HG03575 (cell line): ENCODE measurements at regions not wholly inside any gene's neighbourhood (a gene's known extent, or its start where the extent isn't known, plus 50 kb on each side); places are given as distances from the start of the nearest gene placed in this dataset.

Experiments
- ATAC-seq: cut with Tn5 transposase; IDR thresholded peaks from one replicate; pipeline ENCODE4 v1.9.1; 2021; ENCODE audit not compliant: unreplicated experiment, insufficient number of reproducible peaks, low FRiP score; ENCODE audit errors: extremely low read depth

- no peak for ATAC-seq
Observed at GRCh38 chr1:87539147-87539546, 210.5 kb downstream of the LMO4 start.

GRCh38 chr1:87542697-87543096 lies 214.0 kb downstream of the LMO4 start:
- ATAC-seq, result no peak

GRCh38 chr1:87549738-87550137 lies 221.1 kb downstream of the LMO4 start:
- ATAC-seq, result no peak

DNA sequence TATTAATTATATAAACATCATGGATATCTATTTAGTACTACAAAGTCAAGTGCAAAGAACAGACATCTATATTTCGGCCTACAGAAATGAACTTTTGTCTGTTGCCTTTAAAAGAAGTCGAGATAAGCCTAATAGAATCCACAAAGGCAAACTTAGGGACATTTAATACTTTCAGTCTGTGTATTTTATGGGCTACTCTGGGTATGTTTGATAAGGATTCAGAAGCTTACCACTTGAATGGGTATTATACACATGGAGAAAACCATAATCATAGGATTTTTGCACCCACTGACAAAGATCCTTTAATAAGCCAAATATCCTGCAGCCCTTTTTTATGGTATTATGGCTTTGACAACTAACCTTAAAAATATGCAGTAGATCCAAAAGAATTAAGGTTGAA lies 224.8 kb downstream of the LMO4 start:
- no peak for ATAC-seq

DNA sequence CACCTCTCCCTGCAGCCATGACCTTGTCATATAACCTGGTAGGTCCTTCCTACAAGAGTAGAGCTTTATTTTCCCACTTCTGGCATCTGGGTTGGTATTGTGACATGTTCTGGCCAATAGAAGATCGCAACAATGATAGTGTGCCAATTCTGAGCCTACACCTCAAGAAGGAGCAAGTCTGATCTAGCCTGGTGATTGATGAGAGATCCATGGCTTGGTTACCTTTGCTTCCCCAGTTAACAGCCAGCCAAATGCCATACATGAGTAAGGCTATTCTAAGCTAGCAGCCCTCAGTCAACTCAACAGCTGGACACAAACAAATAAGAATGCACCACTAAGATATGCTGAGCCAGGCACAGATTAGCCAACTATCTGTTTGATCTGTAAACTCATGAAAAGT lies 226.7 kb downstream of the LMO4 start:
- no peak for ATAC-seq

DNA sequence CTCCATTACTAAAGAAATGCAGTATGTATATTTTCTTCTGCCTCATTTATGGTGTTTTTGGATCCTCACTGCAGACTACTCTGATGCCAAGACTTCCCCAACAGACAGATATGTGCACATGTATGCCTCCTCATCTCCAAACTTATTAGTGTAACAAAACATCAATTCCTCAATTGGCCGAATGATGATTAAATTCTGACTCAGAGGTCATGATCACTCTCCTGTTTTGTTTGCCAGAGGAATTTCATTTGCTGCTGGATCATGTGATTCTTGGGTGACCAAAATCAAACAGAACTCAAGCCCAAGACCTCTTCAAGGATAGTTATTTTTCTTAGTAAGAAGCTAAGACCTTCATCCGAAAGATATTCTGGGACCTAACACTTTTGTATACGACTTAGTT lies 227.6 kb downstream of the LMO4 start:
- ATAC-seq, result no peak

DNA sequence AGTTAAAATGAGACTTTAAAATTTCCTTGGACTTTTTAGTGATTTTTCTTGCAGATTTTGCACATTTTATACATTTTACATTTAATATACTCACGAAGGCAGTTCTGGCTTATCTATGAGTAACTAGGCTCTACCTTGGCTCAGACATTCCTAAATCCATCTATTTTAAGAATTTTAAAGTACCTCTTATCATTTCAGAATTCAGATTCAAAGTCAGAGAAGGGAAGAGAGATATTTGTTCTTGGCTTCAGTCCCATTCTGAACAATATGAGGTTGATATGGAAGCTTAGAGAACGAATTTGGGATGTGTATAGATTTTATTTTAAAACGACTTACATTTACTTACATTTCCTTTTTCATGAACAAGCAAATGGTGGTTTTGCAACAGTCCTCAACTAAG lies 230.2 kb downstream of the LMO4 start:
- no peak for ATAC-seq

GRCh38 chr1:87560137-87560536 lies 231.5 kb downstream of the LMO4 start:
- no peak for ATAC-seq

DNA sequence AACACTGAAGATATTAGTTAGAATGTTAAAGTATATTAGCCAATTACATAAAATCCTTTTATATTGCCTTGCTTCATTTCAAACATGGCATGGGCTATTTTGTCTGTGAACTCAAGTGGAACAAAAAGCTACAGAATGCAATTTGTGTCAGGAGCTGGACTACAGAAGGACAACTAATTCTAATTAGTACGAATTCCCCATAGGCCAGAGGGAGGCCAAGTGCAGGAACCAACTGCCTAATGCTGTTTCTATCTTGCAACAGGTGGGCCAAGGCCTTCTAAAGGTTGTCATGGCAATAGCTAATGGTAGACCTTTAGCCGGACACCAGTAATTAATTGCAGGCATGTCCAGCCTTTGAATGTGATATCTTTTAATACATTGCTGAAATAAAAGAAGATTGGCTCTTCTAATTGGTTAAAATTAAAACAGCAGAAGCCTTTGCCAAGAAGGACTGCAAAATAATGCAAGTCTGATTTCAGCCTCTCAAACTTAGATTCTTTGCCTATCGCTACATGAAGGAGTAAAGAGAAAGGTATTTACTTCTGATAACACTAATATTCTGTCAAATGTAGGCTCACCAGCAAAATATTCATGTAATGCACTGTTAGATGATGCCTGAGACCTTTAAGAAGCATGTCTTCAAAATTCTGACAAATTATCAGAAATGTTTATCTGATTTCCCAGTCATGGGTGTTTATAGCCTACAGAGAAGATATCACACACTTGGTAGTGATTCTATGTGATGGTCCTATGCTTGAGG lies 232.1 kb downstream of the LMO4 start:
- ATAC-seq, result no peak

DNA sequence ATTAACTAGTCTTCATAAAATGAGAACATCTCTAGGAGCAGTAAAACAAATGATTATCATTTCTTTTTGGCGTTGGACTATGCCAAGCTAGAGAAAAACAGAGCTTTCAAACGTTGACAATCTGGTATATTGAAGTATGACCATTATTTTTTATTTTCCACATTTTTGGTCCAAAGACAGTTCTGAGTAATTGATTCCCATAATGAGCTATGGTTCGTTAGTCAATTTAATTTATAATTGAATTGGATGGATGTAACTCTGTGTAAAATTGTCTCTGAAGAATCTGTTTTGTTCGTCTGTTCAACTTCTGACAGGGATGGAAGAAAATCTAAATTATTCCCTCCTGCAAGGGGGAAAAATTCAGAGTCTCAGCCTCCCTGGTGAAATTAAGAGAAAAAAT lies 234.5 kb downstream of the LMO4 start:
- no peak for ATAC-seq

DNA sequence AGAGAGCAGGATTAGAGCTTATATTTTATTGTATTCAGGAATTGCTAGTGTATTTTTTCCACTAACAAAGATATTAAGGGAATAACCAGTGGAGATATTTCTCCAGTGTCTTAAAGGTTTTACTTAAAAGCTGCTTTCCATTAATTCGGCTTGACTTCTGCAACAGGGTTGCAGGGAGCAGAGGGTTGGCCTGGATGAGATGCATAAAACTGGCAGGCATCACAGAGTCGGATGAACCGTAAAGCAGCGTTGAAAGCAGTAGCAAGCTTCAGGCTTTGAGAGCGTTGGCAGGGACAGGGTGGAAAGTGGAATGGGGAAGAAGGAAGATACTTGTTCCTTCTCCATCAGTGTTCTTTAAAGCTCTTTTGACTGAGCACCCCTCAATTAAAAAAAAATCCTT lies 237.2 kb downstream of the LMO4 start:
- ATAC-seq, result no peak

DNA sequence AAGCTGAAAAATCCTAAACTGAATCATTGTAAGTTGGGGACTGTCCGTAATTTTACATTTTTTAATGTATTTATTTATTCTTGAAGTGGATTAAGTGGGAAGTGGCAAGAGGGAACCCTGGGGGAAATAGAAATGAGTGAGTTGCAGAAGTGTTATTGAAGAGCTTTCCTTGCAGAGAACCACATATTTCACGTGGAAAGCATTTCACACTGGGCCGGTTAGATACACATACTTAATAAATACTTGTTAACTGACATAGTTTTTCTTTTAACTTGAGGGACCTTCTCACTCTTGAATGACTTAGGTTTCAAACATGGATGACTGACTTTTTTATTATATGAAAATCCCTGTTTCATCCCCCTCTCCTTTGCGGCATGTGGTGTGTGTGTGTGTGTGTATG lies 239.3 kb downstream of the LMO4 start:
- no peak for ATAC-seq

DNA sequence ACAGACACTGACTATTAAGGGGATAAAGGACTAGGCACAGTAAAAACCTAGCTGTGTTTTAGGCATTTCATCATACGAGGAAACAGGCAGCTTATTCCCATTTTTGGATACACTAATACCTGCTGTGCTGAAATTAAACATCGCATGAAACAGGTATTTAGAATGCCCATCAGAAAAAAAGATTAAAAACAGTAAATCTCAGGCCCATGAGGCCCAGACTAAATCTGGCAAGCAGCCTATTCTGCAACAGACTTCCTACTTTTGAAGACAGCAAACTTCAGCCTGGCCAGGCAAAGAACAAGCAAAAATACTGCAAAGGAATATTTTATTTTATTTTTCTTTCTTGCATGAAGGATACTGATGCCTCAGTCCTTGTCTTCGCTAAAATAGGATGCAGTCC lies 240.2 kb downstream of the LMO4 start:
- no peak for ATAC-seq

DNA sequence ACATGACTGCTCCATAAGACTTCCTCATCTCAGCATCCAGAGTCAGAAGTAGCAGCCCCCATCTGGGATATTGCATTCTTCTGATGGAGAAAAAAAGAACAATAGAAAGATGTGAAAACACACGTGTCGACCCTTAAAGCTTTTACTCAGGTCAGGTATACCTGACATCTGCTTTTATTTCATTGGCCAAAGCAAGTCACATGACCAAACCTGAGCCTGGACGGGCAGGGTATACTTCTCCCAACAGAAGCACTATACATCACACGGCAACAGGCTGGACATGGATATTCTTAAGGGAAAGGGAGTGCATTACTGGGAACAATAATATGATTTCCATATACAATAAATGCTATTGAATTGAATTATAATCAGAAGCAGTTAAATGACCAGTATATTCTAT lies 243.3 kb downstream of the LMO4 start:
- ATAC-seq, result no peak

DNA sequence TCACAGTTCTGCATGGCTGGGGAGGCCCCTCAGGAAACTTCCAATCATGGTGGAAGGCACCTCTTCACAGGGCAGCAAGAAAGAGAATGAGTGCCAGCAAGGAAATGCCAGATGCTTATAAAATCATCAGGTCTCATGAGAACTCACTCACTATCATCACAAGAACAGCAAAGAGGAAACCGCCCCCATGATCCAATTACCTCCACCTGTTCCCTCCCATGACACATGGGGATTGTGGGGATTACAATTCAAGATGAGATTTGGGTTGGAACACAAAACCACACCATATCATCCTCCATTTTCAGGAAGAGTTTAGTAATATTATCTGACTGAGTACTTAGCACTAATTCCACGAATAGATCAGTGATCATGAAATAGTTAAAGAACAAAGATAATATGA lies 244.2 kb downstream of the LMO4 start:
- ATAC-seq, result no peak

DNA sequence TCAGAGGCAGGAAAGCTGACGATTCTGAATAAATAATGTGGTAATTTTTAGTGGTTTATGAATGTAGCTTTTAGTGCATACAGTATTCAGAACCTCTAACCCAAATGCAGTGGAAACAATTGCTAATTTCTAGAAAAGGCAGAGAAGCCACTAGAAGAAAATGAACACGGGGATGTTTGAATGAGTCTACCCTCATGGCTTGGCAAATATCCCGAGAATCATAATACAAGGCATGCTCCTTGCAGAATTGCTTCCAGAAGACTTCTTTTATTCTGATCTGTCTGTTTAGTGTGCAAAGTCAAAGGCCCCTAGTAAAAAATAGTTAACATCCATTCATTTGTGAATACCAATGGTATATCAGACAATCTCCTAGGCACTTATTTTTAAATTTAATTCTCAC lies 246.8 kb downstream of the LMO4 start:
- ATAC-seq, result no peak

DNA sequence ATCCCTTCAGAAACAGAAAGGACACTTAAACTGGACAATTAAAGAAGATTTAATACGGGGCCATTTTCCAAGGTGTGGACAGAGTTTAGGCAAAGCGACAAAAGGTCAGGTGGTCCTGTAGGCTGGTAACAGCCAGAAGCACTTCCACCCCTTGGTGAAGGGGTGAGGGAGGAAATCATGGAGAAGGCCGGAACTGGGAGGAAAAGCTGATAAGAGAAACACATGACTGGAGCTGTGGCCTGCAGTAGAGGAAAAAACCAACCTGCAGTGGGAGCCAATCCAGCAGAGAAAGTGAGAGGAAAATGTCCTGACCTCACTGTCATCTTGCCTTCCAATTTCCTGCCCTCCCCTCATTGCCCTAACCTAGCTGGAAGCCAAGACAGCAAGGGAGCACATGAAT lies 249.8 kb downstream of the LMO4 start:
- ATAC-seq, result no peak

GRCh38 chr1:87583459-87583858 lies 254.8 kb downstream of the LMO4 start:
- ATAC-seq, result no peak

DNA sequence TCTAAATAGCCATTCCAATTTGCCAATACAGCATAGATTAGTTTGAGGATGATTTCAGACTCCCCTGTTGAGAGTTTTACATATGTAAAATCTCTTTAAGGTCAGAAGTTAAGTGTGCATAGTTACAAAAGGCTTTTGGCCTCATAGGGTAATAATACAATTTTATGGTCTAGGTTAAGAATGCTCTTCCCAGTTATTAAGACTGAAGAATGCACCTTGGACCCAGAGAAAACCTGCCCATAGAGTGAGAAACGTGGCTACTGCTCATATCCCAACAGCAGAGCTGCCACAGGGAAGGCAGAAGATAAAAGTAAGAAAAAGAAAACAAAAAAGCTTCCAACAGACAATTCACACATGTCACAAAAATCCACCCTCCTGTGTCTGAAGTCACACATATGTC lies 255.9 kb downstream of the LMO4 start:
- ATAC-seq, result no peak

GRCh38 chr1:87586501-87586900 lies 257.8 kb downstream of the LMO4 start:
- no peak for ATAC-seq

GRCh38 chr1:87588495-87588894 lies 259.8 kb downstream of the LMO4 start:
- peak; percentile 49 for ATAC-seq
